GM21528 (cell line): ENCODE measurements at regions not wholly inside any gene's neighbourhood (a gene's known extent, or its start where the extent isn't known, plus 50 kb on each side); places are given as distances from the start of the nearest gene placed in this dataset.

Source experiments
- ATAC-seq: cut with Tn5 transposase; IDR thresholded peaks from one replicate; pipeline ENCODE4 v1.9.1; 2021; ENCODE audit warnings: mild to moderate bottlenecking, moderate library complexity; ENCODE audit not compliant: unreplicated experiment, low FRiP score

DNA sequence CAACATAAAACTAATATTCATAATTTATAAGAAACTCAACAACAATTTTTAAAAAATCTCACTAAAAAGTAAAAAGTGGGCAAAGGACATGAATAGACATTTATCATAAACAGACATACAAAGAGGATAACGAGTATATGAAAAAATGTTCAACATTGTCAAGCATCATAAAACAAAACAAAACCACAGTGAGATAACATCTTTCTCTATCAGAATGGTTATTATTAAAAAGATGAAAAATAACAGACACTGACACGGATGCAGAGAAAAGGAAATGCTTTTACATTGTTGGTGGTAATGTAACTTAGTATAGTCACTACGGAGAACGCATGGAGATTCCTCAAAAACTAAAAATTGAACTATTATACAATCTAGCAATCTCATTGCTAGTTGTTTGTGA lies 813.0 kb downstream of the LUZP2 start:
- ATAC-seq = no peak

- ATAC-seq = no peak
These were observed 820.4 kb downstream of the LUZP2 start for GRCh38 chr11:25317216-25317615.

DNA sequence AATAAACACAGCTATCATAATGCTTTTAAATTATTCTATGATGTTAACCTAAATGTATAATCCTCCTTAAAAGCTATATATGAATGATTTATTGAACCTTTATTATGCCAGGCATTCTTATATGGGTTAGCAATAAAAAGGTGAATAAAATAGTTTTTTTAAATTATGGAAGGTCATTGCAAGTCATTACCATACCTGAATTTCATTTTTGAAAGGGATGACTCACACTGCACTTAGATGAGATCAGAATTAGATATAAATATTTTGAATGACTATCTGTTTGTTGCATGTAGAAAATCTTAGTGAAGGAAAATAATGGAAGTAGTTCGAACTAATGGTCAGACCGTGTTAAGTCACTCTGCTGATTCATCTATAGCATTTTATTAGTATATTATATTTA lies 822.3 kb downstream of the LUZP2 start:
- ATAC-seq = no peak

GRCh38 chr11:25327656-25328055 lies 830.8 kb downstream of the LUZP2 start:
- no peak for ATAC-seq

GRCh38 chr11:25339281-25339680 lies 842.4 kb downstream of the LUZP2 start:
- ATAC-seq = no peak

GRCh38 chr11:25349537-25349936 lies 852.7 kb downstream of the LUZP2 start:
- ATAC-seq = no peak

DNA sequence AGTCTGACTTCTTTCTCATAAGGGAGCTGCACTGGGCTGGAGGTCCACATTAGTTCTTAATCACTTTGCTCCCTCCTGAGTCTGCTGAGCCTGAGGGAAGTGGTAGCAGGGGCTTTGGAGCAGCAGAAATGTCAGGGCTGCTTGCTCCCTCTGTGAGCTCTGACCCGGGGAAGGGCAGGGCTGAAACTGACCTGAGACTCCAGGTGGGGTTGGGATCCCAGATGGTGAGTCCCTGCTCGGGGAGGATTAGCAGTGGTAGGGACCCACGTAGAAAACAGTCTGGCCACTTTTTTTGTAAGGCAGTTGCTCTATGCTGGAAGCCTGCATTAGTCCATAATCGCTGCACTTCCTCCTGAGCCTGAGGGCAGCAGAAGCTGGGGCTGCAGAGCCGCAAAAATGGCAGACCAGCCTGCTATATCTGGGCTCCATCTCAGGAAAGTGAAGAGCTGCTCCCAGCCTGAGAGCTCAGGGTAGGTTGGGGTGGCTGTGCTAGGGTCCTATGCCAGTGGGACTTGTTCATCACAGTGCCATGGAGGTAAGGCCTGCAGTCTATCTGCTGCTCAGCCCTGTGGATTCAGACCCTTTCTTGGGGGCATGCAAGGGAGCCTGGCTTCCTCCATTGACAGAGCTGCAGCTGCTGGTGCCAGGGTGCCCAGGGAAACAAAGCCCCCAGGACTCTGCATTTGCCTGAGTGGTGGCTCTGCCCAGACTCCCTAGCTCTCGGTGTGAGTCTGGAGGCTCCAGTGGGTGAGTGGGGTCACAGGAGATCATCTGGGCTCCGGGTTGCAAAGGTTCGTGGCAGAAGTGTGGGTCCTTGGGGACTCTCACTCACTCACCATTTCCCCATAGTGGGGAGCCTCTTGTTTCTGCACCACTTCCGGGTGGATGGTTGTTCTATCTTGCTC lies 854.3 kb downstream of the LUZP2 start:
- ATAC-seq = no peak

GRCh38 chr11:25357133-25357532 lies 860.3 kb downstream of the LUZP2 start:
- no peak for ATAC-seq

- ATAC-seq = no peak
These were observed 880.6 kb downstream of the LUZP2 start for GRCh38 chr11:25377466-25377865.

GRCh38 chr11:25396847-25397246 lies 900.0 kb downstream of the LUZP2 start:
- no peak for ATAC-seq

DNA sequence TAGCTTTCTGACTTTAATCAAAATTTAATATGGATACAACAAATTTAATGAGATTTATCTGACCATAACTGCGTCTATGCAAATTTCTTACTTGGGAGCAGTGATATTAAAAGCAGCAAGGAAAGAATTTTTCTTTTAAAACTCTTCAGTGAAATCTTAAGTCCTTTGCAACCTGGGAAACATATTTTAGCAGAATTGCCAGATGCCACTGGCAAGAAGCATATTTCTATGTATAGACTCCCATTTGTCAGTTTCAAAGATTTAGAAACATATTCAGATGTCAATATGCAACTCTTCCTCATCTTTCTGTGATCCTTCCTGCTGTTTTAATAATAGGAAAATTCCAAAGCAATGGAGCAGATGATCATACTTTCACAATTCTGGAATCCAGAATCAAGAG lies 911.3 kb downstream of the LUZP2 start:
- ATAC-seq = no peak

- ATAC-seq = no peak
These were observed 916.1 kb upstream of the ANO3 start for GRCh38 chr11:25415793-25416192.

DNA sequence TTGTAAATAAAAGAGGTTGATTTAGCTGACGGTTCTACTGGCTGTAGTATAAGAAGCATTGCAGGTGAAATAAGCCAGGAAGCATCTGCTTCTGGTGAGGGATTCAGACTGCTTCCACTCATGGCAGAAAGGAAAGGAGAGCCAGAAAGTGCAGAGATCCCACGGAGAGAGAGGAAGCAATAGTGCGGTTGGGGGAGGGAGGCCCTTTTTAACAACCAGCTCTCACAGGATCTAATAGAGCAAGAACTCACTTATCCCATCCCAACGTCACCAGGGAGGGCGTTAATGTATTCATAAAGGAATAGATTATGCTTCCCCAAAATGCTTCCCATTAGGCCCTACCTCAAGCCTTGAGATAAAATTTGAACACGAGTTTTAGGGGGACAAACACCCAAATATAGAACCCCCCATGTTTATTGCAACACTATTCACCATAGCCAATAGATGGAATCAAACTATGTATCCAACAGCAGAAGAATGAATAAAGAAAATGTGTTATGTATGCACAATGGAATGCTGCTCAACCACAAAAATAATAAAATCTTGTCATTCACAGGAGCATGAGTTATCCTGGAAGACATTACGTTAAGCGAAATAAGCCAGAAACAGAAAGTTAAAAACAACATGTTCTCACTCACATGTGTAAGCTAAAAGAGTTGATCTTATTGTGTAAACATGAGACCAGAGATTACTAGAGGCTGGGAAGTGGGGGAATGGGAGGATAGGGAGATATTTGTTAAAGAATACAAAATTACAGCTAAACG lies 908.3 kb upstream of the ANO3 start:
- no peak for ATAC-seq

DNA sequence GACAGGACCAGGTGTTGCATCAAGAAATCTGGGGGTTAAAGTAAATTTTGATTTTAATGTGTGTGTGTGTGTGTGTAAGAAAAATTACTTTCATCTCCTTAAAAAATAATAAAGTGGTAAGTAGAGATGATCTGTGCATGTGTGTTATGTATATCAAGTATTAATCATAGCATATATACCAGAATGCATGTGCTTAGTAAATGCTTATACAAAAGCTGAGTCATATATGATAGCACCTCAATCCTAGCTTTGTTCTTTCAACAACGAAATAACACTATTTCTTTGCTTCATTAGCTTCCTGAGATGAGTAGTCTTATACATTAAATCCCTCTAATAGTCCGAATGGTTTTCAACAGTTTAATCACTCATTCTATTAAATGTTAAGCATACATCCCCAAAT lies 899.6 kb upstream of the ANO3 start:
- ATAC-seq = no peak

GRCh38 chr11:25435197-25435596 lies 896.7 kb upstream of the ANO3 start:
- ATAC-seq = no peak

DNA sequence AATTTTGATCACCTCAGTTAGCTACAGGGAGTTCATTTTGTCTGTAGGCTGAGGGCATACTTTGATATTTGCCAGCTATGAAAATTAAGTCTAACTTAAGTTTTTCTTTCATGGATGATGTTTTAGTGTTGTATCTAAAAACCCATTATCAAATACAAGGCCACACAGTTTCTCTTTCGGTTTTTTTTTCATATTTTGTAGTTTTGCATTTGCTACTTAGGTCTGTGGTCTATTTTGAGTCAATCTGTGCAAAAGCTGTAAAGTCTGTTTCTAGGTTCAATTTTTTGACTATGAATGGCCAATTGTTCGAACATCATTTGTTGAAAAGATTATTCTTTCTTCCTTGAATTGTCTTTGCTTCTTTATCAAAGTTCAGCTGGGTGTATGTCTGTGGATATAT lies 895.6 kb upstream of the ANO3 start:
- no peak for ATAC-seq

DNA sequence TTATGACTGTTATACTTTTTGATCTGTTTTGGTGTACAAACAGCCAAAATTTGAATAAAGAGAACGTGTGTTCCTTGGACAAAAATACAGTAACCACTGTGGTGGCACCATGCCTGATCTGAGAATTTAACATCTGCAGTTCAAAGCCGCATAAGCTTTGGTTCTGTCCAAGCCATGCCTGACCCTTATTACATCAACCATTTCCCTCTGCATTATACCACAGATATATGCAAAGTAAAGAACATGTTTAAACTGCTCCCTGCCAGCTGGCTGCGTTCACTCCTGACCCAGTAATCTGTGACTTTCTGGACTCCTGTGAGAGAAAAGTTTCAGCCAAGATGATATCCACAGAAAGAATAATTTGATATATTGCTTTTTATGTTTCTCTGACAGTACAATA lies 890.5 kb upstream of the ANO3 start:
- no peak for ATAC-seq

GRCh38 chr11:25449091-25449490 lies 882.8 kb upstream of the ANO3 start:
- ATAC-seq = no peak

DNA sequence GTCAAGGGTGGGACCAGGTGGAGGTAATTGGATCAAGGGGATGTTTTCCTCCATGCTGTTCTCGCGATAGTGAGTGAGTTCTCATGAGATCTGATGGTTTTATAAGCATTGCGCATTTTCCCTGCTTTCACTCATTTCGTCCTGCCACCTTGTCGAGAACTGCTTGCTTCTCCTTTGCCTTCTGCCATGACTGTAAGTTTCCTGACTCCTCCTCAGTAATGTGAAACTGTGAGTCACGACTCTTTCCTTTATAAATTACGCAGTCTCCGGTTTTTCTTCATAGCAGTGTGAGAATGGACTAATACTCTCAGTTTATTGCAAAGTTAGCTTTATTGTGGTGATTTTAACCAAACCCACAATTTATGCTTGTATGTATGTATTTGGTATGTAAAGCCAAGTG lies 878.5 kb upstream of the ANO3 start:
- ATAC-seq = no peak

GRCh38 chr11:25456211-25456610 lies 875.7 kb upstream of the ANO3 start:
- no peak for ATAC-seq

DNA sequence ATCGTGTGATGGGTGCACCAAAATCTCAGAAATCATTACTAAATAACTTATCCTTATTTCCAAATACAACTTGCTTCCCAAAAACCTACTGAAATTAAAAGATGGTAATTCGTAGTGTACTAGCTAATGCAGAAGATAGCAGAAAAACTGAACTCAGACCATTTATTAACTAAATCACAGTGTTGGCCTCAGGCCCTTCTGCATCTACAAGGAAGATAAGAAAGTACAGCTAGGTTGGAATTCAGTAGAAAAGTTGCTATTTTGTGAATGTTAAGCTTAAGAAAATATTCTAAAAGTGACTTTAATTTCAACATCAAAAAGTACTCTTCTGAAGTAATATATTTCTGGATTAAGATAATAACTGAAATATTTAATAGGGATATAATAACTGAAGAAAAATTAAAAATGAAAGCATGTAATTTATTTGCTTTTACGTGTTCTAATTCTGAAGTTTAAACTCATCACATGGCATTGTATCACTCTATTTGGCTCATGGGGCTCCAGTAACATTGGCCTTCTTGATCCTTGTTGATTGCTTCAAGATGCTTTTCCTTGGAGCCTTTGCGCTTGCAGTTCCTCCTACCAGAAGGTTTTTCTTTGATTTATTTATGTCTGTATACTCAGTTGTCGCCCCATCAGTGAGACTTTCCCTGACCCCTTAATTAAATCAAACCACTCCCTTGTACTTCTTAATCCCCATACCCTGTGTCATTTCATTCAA lies 847.9 kb upstream of the ANO3 start:
- no peak for ATAC-seq
